PFSK-1 (cell line): ENCODE measurements at regions not wholly inside any gene's neighbourhood (a gene's known extent, or its start where the extent isn't known, plus 50 kb on each side); places are given as distances from the start of the nearest gene placed in this dataset.

Experiments
- POLR2AphosphoS5 ChIP-seq: IDR thresholded peaks from 2 replicates; pipeline ENCODE4 v1.6.1; 2012; ENCODE audit warnings: low read depth, mild to moderate bottlenecking, control low read depth, low read length, moderate library complexity
- SIN3A ChIP-seq: IDR thresholded peaks from 2 replicates; pipeline ENCODE4 v1.6.1; 2012; ENCODE audit warnings: mild to moderate bottlenecking, low read length, moderate library complexity, borderline replicate concordance; ENCODE audit not compliant: insufficient read depth
- TF ChIP-seq, protein P1 (sequence below), 2 experiments: IDR thresholded peaks; 2 replicates each; pipeline versions ENCODE4 v1.6.1 to v1.8.0; 2011 to 2012; ENCODE audit warnings: low read depth in 2 of 2, low read length in 2 of 2, control low read depth in 1 of 2, inconsistent platforms in 1 of 2, mild to moderate bottlenecking in 1 of 2, moderate library complexity in 1 of 2; ENCODE audit not compliant: insufficient read depth in 1 of 2

DNA sequence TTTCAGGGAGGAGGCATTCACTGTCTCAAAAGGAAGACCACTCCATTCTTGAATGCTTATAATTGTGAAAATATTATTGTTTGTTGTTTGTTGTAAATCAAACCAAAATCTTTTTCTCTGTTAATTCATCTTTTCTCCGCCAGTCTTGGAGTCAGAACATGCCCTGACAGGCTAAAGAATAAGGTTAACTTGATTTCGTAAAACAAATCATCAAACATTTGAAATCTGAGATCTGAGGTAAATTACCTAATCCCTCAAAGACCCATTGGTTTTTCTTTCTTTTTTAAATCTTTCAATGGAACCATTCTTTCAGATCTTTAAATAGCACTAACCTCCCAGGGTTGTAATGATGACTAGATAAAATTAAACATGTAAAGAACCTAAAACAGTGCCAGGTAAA lies 430.1 kb upstream of the PTBP2 start:
- TF ChIP-seq POLR2AphosphoS5: no peak
- TF ChIP-seq, protein P1, sequence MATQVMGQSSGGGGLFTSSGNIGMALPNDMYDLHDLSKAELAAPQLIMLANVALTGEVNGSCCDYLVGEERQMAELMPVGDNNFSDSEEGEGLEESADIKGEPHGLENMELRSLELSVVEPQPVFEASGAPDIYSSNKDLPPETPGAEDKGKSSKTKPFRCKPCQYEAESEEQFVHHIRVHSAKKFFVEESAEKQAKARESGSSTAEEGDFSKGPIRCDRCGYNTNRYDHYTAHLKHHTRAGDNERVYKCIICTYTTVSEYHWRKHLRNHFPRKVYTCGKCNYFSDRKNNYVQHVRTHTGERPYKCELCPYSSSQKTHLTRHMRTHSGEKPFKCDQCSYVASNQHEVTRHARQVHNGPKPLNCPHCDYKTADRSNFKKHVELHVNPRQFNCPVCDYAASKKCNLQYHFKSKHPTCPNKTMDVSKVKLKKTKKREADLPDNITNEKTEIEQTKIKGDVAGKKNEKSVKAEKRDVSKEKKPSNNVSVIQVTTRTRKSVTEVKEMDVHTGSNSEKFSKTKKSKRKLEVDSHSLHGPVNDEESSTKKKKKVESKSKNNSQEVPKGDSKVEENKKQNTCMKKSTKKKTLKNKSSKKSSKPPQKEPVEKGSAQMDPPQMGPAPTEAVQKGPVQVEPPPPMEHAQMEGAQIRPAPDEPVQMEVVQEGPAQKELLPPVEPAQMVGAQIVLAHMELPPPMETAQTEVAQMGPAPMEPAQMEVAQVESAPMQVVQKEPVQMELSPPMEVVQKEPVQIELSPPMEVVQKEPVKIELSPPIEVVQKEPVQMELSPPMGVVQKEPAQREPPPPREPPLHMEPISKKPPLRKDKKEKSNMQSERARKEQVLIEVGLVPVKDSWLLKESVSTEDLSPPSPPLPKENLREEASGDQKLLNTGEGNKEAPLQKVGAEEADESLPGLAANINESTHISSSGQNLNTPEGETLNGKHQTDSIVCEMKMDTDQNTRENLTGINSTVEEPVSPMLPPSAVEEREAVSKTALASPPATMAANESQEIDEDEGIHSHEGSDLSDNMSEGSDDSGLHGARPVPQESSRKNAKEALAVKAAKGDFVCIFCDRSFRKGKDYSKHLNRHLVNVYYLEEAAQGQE (IDR thresholded peaks at IDR 0.05; ENCODE audit: insufficient read depth in 1 of 2, low read depth in 2 of 2, low read length in 2 of 2): no peak
- TF ChIP-seq SIN3A: no peak
